ENCODE measurements at regions not wholly inside any gene's neighbourhood (a gene's known extent, or its start where the extent isn't known, plus 50 kb on each side); places are given as distances from the start of the nearest gene placed in this dataset.

- TF ChIP-seq CTCF (conservative IDR thresholded peaks at IDR 0.05; ENCODE audit: low read depth, low read length) (no peak), EZH2 (IDR thresholded peaks at IDR 0.05; ENCODE audit: borderline replicate concordance, low read depth, low read length, poor library complexity, severe bottlenecking) (no peak)
- POLR2A ChIA-PET (ENCODE audit: low non-redundant PET): no interaction called here
- no peak overlapping the region for H3K4me3 ChIP-seq (ENCODE audit: low read depth, low read length, poor library complexity, severe bottlenecking)
- CTCF ChIA-PET: no interaction called here
- no peaks in the 10 kb centered on the region for H3K27me3 ChIP-seq (replicated peaks; ENCODE audit: insufficient read depth, low read depth, low read length, poor library complexity)
- H3K9me3 ChIP-seq (ENCODE audit: low read depth, low read length, poor library complexity, severe bottlenecking): no peaks in the 10 kb centered on the region
- H3K4me1 ChIP-seq (ENCODE audit: insufficient read depth, low read length, poor library complexity, severe bottlenecking): no peaks in the 10 kb centered on the region
- H3K27ac ChIP-seq (ENCODE audit: low read depth, low read length, poor library complexity, severe bottlenecking): no peak overlapping the region
- no TSS peak for BruUV-seq (replicated peaks)
- DNase-seq (ENCODE audit: low spot score): no peak
- no peaks in the 10 kb centered on the region for H3K36me3 ChIP-seq (ENCODE audit: insufficient read depth, low read length, poor library complexity, severe bottlenecking)
- intact Hi-C loops (cut with micrococcal nuclease; ENCODE audit: unreplicated experiment): no loop called here
These were observed 133.0 kb downstream of the ASB7 start for GRCh38 chr15:100735129-100736053.

GRCh38 chr15:100737214-100737613 is 134.8 kb downstream of the ASB7 start:
- TF ChIP-seq EZH2 (IDR thresholded peaks at IDR 0.05; ENCODE audit: borderline replicate concordance, low read depth, low read length, poor library complexity, severe bottlenecking) (no peak), CTCF (conservative IDR thresholded peaks at IDR 0.05; ENCODE audit: low read depth, low read length) (no peak)

GRCh38 chr15:100738614-100739013 is 136.2 kb downstream of the ASB7 start:
- DNase-seq (ENCODE audit: low spot score): no peak
- intact Hi-C loops (cut with micrococcal nuclease; ENCODE audit: unreplicated experiment): no loop called here
- ChIA-PET CTCF (no interaction called here), POLR2A (ENCODE audit: low non-redundant PET) (no interaction called here)
- TF ChIP-seq EZH2 (IDR thresholded peaks at IDR 0.05; ENCODE audit: borderline replicate concordance, low read depth, low read length, poor library complexity, severe bottlenecking) (no peak), CTCF (conservative IDR thresholded peaks at IDR 0.05; ENCODE audit: low read depth, low read length) (no peak)
- no peak overlapping the region for H3K4me3 ChIP-seq (ENCODE audit: low read depth, low read length, poor library complexity, severe bottlenecking)
- no peak overlapping the region for H3K27ac ChIP-seq (ENCODE audit: low read depth, low read length, poor library complexity, severe bottlenecking)
- H3K36me3 ChIP-seq (ENCODE audit: insufficient read depth, low read length, poor library complexity, severe bottlenecking): no peaks in the 10 kb centered on the region
- no peaks in the 10 kb centered on the region for H3K9me3 ChIP-seq (ENCODE audit: low read depth, low read length, poor library complexity, severe bottlenecking)
- no peaks in the 10 kb centered on the region for H3K4me1 ChIP-seq (ENCODE audit: insufficient read depth, low read length, poor library complexity, severe bottlenecking)
- BruUV-seq (replicated peaks): no TSS peak
- peaks cover 25% of the 10 kb centered on the region for H3K27me3 ChIP-seq (replicated peaks; ENCODE audit: insufficient read depth, low read depth, low read length, poor library complexity)

More at GRCh38 chr15:100737214-100737613, 134.8 kb downstream of the ASB7 start:
- intact Hi-C loops (cut with micrococcal nuclease; ENCODE audit: unreplicated experiment): no loop called here
- Histone ChIP-seq H3K27ac (ENCODE audit: low read depth, low read length, poor library complexity, severe bottlenecking) (no peak overlapping the region), H3K27me3 (replicated peaks; ENCODE audit: insufficient read depth, low read depth, low read length, poor library complexity) (peaks cover 15% of the 10 kb centered on the region), H3K4me1 (ENCODE audit: insufficient read depth, low read length, poor library complexity, severe bottlenecking) (no peaks in the 10 kb centered on the region), H3K4me3 (ENCODE audit: low read depth, low read length, poor library complexity, severe bottlenecking) (no peak overlapping the region), H3K9me3 (ENCODE audit: low read depth, low read length, poor library complexity, severe bottlenecking) (no peaks in the 10 kb centered on the region), H3K36me3 (ENCODE audit: insufficient read depth, low read length, poor library complexity, severe bottlenecking) (no peaks in the 10 kb centered on the region)
- DNase-seq (ENCODE audit: low spot score): no peak
- POLR2A ChIA-PET (ENCODE audit: low non-redundant PET): no interaction called here
- CTCF ChIA-PET: no interaction called here
- BruUV-seq (replicated peaks): no TSS peak
